Mesendoderm (in vitro differentiated cells): ENCODE measurements at regions not wholly inside any gene's neighbourhood (a gene's known extent, or its start where the extent isn't known, plus 50 kb on each side); places are given as distances from the start of the nearest gene placed in this dataset.

Experiments
- DNase-seq: peaks from one replicate; pipeline ENCODE4 v3.0.0; 2013
- H2AK5ac ChIP-seq: 2 replicates; pipeline ENCODE4 v1.6.1; 2013; ENCODE audit warnings: low read length, inconsistent platforms
- H2BK120ac ChIP-seq: 2 replicates; pipeline ENCODE4 v1.6.1; 2013; ENCODE audit warnings: low read depth, mild to moderate bottlenecking, low read length, moderate library complexity, mixed read lengths
- H2BK15ac ChIP-seq: replicated peaks from 2 replicates; pipeline ENCODE4 v1.6.1; 2013; ENCODE audit warnings: low read depth, mild to moderate bottlenecking, moderate library complexity
- H2BK5ac ChIP-seq: 2 replicates; pipeline ENCODE4 v1.6.1; 2013; ENCODE audit warnings: low read length, inconsistent platforms
- H3K18ac ChIP-seq: 2 replicates; pipeline ENCODE4 v1.6.1; 2013; ENCODE audit warnings: mild to moderate bottlenecking, low read length, mixed read lengths
- H3K23ac ChIP-seq: one replicate; pipeline ENCODE4 v1.6.1; 2013; ENCODE audit warnings: low read length
- H3K27ac ChIP-seq: 2 replicates; pipeline ENCODE4 v1.5.1; 2013; ENCODE audit warnings: low read depth, mild to moderate bottlenecking, inconsistent platforms, low read length, moderate library complexity
- H3K27me3 ChIP-seq: 2 replicates; pipeline ENCODE4 v1.6.1; 2013; ENCODE audit warnings: low read length, control low read depth, mild to moderate bottlenecking, inconsistent platforms; ENCODE audit not compliant: insufficient read depth, poor library complexity
- H3K36me3 ChIP-seq: 2 replicates; pipeline ENCODE4 v1.6.1; 2013; ENCODE audit warnings: low read length, inconsistent platforms; ENCODE audit not compliant: control insufficient read depth, insufficient read depth
- H3K4ac ChIP-seq: one replicate; pipeline ENCODE4 v1.6.1; 2013; ENCODE audit warnings: low read depth, mild to moderate bottlenecking, low read length, moderate library complexity
- H3K4me1 ChIP-seq: 2 replicates; pipeline ENCODE4 v1.6.1; 2013; ENCODE audit warnings: low read depth, low read length, inconsistent platforms; ENCODE audit not compliant: control insufficient read depth
- H3K4me2 ChIP-seq: 2 replicates; pipeline ENCODE4 v1.6.1; 2013; ENCODE audit warnings: low read length
- H3K4me3 ChIP-seq: 2 replicates; pipeline ENCODE4 v1.5.1; 2013; ENCODE audit warnings: mild to moderate bottlenecking, low read length
- H3K56ac ChIP-seq: one replicate; pipeline ENCODE4 v1.6.1; 2013; ENCODE audit warnings: low read length
- H3K79me1 ChIP-seq: 2 replicates; pipeline ENCODE4 v1.6.1; 2013; ENCODE audit warnings: low read length, inconsistent platforms
- H3K79me2 ChIP-seq: 2 replicates; pipeline ENCODE4 v1.6.1; 2013; ENCODE audit warnings: mild to moderate bottlenecking, low read length; ENCODE audit not compliant: control insufficient read depth, insufficient read depth
- H3K9ac ChIP-seq: 2 replicates; pipeline ENCODE4 v1.6.1; 2013; ENCODE audit warnings: low read length, inconsistent platforms
- H4K5ac ChIP-seq: one replicate; pipeline ENCODE4 v1.6.1; 2013; ENCODE audit warnings: low read length
- H4K8ac ChIP-seq: one replicate; pipeline ENCODE4 v1.6.1; 2013; ENCODE audit warnings: low read depth, mild to moderate bottlenecking, control low read depth, low read length, moderate library complexity
- WGBS: extraction: QIAGEN DNeasy Blood & Tissue Kit; methylation state at CpG from one replicate; pipeline ENCODE4 v1.1.7; 2013; ENCODE audit warnings: low lambda C conversion rate, missing lambda C conversion rate; ENCODE audit not compliant: insufficient coverage; ENCODE audit errors: extremely low coverage; 5-methylcytosine and 5-hydroxymethylcytosine counted together

- H2AK5ac ChIP-seq: no peak overlapping the region
- H3K79me1 ChIP-seq: no peaks in the 10 kb centered on the region
- no peak overlapping the region for H3K9ac ChIP-seq
- no peaks in the 10 kb centered on the region for H3K4me1 ChIP-seq
- no peak overlapping the region for H4K8ac ChIP-seq
- H3K56ac ChIP-seq: no peak overlapping the region
- no peak overlapping the region for H3K23ac ChIP-seq
- H4K5ac ChIP-seq: no peak overlapping the region
- H3K4ac ChIP-seq: no peak overlapping the region
- DNase-seq: no peak
- no CpG with 5 or more reads among the region's 2 CpGs for WGBS
- no peak overlapping the region for H3K18ac ChIP-seq
- H2BK15ac ChIP-seq: no peak overlapping the region
- H3K4me3 ChIP-seq: no peak overlapping the region
- H3K79me2 ChIP-seq: no peaks in the 10 kb centered on the region
- no peaks in the 10 kb centered on the region for H3K36me3 ChIP-seq
- H2BK120ac ChIP-seq: no peak overlapping the region
- no peaks in the 10 kb centered on the region for H3K27me3 ChIP-seq
- H3K4me2 ChIP-seq: no peak overlapping the region
- H3K27ac ChIP-seq: no peak overlapping the region
- no peak overlapping the region for H2BK5ac ChIP-seq
Measured at GRCh38 chr1:94716965-94717364, 103.2 kb upstream of the SLC44A3 start.

GRCh38 chr1:94715321-94715720 is 104.8 kb upstream of the SLC44A3 start:
- WGBS: no CpG with 5 or more reads among the region's 5 CpGs
- no peak overlapping the region for H3K4me2 ChIP-seq
- no peak for DNase-seq

DNA sequence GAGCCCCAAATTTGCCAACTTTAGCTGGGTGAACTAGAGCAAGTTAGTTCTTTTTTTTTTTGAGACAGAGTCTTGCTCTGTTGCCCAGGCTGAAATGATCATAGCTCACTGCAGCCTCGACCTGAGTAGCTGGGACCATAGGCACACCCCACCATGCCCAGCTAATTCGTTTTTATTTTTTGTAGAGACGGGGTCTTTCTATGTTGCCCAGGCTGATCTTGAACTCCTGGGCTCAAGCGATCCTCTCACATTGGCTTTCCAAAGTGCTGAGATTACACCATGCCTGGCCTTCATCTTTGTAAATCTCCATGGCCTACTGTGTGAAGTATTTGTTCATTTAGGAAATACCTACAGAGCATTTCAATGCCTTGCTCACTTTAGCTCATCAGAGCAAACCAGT is 105.6 kb upstream of the SLC44A3 start:
- Histone ChIP-seq H3K4me2 (no peak overlapping the region), H3K27ac (no peak overlapping the region)
- WGBS: no CpG with 5 or more reads among the region's 4 CpGs

More at GRCh38 chr1:94715321-94715720, 104.8 kb upstream of the SLC44A3 start:
- H4K8ac ChIP-seq: no peak overlapping the region
- no peaks in the 10 kb centered on the region for H3K4me1 ChIP-seq
- H3K9ac ChIP-seq: no peak overlapping the region
- H2AK5ac ChIP-seq: no peak overlapping the region
- H3K79me2 ChIP-seq: no peaks in the 10 kb centered on the region
- H3K4ac ChIP-seq: no peak overlapping the region
- no peak overlapping the region for H2BK15ac ChIP-seq
- no peak overlapping the region for H2BK5ac ChIP-seq
- H3K27ac ChIP-seq: no peak overlapping the region
- no peak overlapping the region for H3K56ac ChIP-seq
- H3K18ac ChIP-seq: no peak overlapping the region
- no peak overlapping the region for H4K5ac ChIP-seq
- no peaks in the 10 kb centered on the region for H3K79me1 ChIP-seq
- no peak overlapping the region for H2BK120ac ChIP-seq
- H3K23ac ChIP-seq: no peak overlapping the region
- no peaks in the 10 kb centered on the region for H3K36me3 ChIP-seq
- no peak overlapping the region for H3K4me3 ChIP-seq
- no peaks in the 10 kb centered on the region for H3K27me3 ChIP-seq

GRCh38 chr1:94714152-94714551 is 106.0 kb upstream of the SLC44A3 start:
- Histone ChIP-seq H4K5ac (no peak overlapping the region), H3K4me2 (no peak overlapping the region), H2AK5ac (no peak overlapping the region), H3K27me3 (no peaks in the 10 kb centered on the region), H3K36me3 (no peaks in the 10 kb centered on the region), H3K79me2 (no peaks in the 10 kb centered on the region), H3K18ac (peak overlapping the region; percentile 44), H3K56ac (no peak overlapping the region), H3K9ac (no peak overlapping the region), H3K79me1 (no peaks in the 10 kb centered on the region), H2BK120ac (no peak overlapping the region), H3K27ac (no peak overlapping the region), H3K23ac (no peak overlapping the region), H4K8ac (no peak overlapping the region), H3K4ac (peak overlapping the region; percentile 46), H2BK15ac (no peak overlapping the region), H3K4me1 (no peaks in the 10 kb centered on the region), H3K4me3 (no peak overlapping the region), H2BK5ac (no peak overlapping the region)
- no CpG with 5 or more reads among the region's 5 CpGs for WGBS
- DNase-seq: no peak

More for the DNA sequence above, 105.6 kb upstream of the SLC44A3 start:
- Histone ChIP-seq H3K18ac (peak overlapping the region; percentile 44), H2AK5ac (no peak overlapping the region), H3K27me3 (no peaks in the 10 kb centered on the region), H2BK120ac (no peak overlapping the region), H3K4ac (peak overlapping the region; percentile 46), H3K9ac (no peak overlapping the region), H2BK15ac (no peak overlapping the region), H3K56ac (no peak overlapping the region), H3K4me3 (no peak overlapping the region), H3K36me3 (no peaks in the 10 kb centered on the region), H4K8ac (no peak overlapping the region), H2BK5ac (no peak overlapping the region), H3K79me1 (no peaks in the 10 kb centered on the region), H4K5ac (no peak overlapping the region), H3K4me1 (no peaks in the 10 kb centered on the region), H3K79me2 (no peaks in the 10 kb centered on the region), H3K23ac (no peak overlapping the region)
- no peak for DNase-seq

- Histone ChIP-seq H3K36me3 (no peaks in the 10 kb centered on the region), H3K4me1 (no peaks in the 10 kb centered on the region), H2AK5ac (no peak overlapping the region), H3K18ac (no peak overlapping the region), H2BK120ac (no peak overlapping the region), H3K79me2 (no peaks in the 10 kb centered on the region), H3K79me1 (no peaks in the 10 kb centered on the region), H4K5ac (no peak overlapping the region), H3K27me3 (no peaks in the 10 kb centered on the region), H3K23ac (no peak overlapping the region), H3K4ac (no peak overlapping the region), H3K4me2 (no peak overlapping the region), H3K27ac (no peak overlapping the region), H2BK15ac (no peak overlapping the region), H4K8ac (no peak overlapping the region), H3K56ac (no peak overlapping the region), H3K9ac (peak overlapping the region; percentile 15), H3K4me3 (no peak overlapping the region), H2BK5ac (no peak overlapping the region)
- WGBS: no CpG with 5 or more reads among the region's 7 CpGs
- DNase-seq: peak; percentile 94
Measured at GRCh38 chr1:94713472-94714141, 106.5 kb upstream of the SLC44A3 start.
